AG04449 (cell line): ENCODE measurements at regions not wholly inside any gene's neighbourhood (a gene's known extent, or its start where the extent isn't known, plus 50 kb on each side); places are given as distances from the start of the nearest gene placed in this dataset.

Experiments
- CTCF ChIA-PET: fragments of 350-600 bp; formaldehyde crosslinking; extraction: SDS; loops from one replicate; lab custom pipeline; 2021; ENCODE audit warnings: antibody characterized with exemption; lab: Yijun Ruan, JAX
- POLR2A ChIA-PET: fragments of 400-600, 350-600 bp; formaldehyde crosslinking; extraction: SDS; loops from one replicate; lab custom pipeline; 2020; ENCODE audit warnings: antibody characterized with exemption, inconsistent platforms; lab: Yijun Ruan, JAX
- DNase-seq: peaks from one replicate; pipeline ENCODE4 v3.0.0-alpha.2; 2010; ENCODE audit warnings: low read depth, low spot score
- H3K4me3 ChIP-seq: 2 replicates; pipeline ENCODE4 v1.5.1; 2011; ENCODE audit warnings: low read depth, mild to moderate bottlenecking, control low read depth, low read length
- CTCF ChIP-seq: IDR thresholded peaks from one replicate; pipeline ENCODE4 v1.5.1; 2011; ENCODE audit warnings: mild to moderate bottlenecking, moderate library complexity, low read length, control low read depth, inconsistent platforms; ENCODE audit not compliant: insufficient read depth; ENCODE audit errors: missing control alignments

GRCh38 chr4:126529997-126530396, 1102.8 kb upstream of the INTU start:
- TF ChIP-seq CTCF, result no peak
- ChIA-PET POLR2A (no interaction called here), CTCF (no interaction called here)

GRCh38 chr4:126530996-126531585, 1101.7 kb upstream of the INTU start:
- no peak for DNase-seq
- no peak for TF ChIP-seq CTCF
- CTCF ChIA-PET, result no interaction called here
- no peak overlapping the region for H3K4me3 ChIP-seq
- POLR2A ChIA-PET, result no interaction called here

More at GRCh38 chr4:126529997-126530396, 1102.8 kb upstream of the INTU start:
- no peak overlapping the region for H3K4me3 ChIP-seq
- DNase-seq, result no peak

- CTCF ChIA-PET, result no interaction called here
- no peak for DNase-seq
- no peak for TF ChIP-seq CTCF
- POLR2A ChIA-PET, result no interaction called here
- no peak overlapping the region for H3K4me3 ChIP-seq
Observed at GRCh38 chr4:126532527-126532926, 1100.2 kb upstream of the INTU start.

- no peak overlapping the region for H3K4me3 ChIP-seq
- TF ChIP-seq CTCF, result no peak
- POLR2A ChIA-PET, result no interaction called here
- DNase-seq, result no peak
- CTCF ChIA-PET, result no interaction called here
Observed at GRCh38 chr4:126533146-126533805, 1099.5 kb upstream of the INTU start.

GRCh38 chr4:126539771-126540170, 1093.0 kb upstream of the INTU start:
- POLR2A ChIA-PET, result no interaction called here
- H3K4me3 ChIP-seq, result no peak overlapping the region
- DNase-seq, result no peak
- CTCF ChIA-PET, result no interaction called here
- no peak for TF ChIP-seq CTCF

GRCh38 chr4:126541820-126542219, 1090.9 kb upstream of the INTU start:
- ChIA-PET CTCF (no interaction called here), POLR2A (no interaction called here)
- no peak for DNase-seq
- H3K4me3 ChIP-seq, result no peak overlapping the region
- no peak for TF ChIP-seq CTCF
